ENCODE measurements at regions not wholly inside any gene's neighbourhood (a gene's known extent, or its start where the extent isn't known, plus 50 kb on each side); places are given as distances from the start of the nearest gene placed in this dataset.

DNA sequence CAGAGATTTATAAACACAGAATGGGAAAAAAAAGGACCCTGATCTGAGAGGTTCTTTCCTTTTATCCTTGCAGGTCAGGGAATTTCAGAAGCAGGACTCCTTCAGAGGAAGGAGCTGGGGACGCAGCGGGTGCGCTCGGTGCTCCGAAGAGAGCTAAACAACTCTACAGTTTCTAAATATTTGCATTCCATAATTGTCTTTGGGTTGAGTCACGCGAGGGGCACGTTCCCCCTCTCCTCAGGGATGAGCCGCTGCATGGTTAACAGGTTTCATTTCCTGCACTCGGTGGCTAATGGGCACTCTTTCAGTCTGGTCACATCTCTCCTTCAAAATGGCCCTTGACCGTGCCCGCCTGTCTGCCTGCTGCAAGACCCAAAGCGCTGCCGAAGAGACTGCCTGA lies 165.0 kb upstream of the HMHB1 start:
- TF ChIP-seq, protein P1, sequence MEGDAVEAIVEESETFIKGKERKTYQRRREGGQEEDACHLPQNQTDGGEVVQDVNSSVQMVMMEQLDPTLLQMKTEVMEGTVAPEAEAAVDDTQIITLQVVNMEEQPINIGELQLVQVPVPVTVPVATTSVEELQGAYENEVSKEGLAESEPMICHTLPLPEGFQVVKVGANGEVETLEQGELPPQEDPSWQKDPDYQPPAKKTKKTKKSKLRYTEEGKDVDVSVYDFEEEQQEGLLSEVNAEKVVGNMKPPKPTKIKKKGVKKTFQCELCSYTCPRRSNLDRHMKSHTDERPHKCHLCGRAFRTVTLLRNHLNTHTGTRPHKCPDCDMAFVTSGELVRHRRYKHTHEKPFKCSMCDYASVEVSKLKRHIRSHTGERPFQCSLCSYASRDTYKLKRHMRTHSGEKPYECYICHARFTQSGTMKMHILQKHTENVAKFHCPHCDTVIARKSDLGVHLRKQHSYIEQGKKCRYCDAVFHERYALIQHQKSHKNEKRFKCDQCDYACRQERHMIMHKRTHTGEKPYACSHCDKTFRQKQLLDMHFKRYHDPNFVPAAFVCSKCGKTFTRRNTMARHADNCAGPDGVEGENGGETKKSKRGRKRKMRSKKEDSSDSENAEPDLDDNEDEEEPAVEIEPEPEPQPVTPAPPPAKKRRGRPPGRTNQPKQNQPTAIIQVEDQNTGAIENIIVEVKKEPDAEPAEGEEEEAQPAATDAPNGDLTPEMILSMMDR (IDR thresholded peaks at IDR 0.05), result no peak
- TF ChIP-seq, protein P2, sequence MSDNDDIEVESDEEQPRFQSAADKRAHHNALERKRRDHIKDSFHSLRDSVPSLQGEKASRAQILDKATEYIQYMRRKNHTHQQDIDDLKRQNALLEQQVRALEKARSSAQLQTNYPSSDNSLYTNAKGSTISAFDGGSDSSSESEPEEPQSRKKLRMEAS (CRISPR knock-in tag; IDR thresholded peaks at IDR 0.05), result no peak
- TF ChIP-seq, protein P3, sequence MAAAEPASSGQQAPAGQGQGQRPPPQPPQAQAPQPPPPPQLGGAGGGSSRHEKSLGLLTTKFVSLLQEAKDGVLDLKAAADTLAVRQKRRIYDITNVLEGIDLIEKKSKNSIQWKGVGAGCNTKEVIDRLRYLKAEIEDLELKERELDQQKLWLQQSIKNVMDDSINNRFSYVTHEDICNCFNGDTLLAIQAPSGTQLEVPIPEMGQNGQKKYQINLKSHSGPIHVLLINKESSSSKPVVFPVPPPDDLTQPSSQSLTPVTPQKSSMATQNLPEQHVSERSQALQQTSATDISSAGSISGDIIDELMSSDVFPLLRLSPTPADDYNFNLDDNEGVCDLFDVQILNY (CRISPR knock-in tag; IDR thresholded peaks at IDR 0.05), result no peak
- TF ChIP-seq TCF7 (CRISPR knock-in tag; IDR thresholded peaks at IDR 0.05; ENCODE audit: low read depth) (no peak), NR3C1 (CRISPR knock-in tag; conservative IDR thresholded peaks at IDR 0.05; ENCODE audit: low read depth) (no peak), JUN (CRISPR knock-in tag; IDR thresholded peaks at IDR 0.05) (no peak), CREM (CRISPR knock-in tag; IDR thresholded peaks at IDR 0.05) (no peak)
- TF ChIP-seq, protein P4, sequence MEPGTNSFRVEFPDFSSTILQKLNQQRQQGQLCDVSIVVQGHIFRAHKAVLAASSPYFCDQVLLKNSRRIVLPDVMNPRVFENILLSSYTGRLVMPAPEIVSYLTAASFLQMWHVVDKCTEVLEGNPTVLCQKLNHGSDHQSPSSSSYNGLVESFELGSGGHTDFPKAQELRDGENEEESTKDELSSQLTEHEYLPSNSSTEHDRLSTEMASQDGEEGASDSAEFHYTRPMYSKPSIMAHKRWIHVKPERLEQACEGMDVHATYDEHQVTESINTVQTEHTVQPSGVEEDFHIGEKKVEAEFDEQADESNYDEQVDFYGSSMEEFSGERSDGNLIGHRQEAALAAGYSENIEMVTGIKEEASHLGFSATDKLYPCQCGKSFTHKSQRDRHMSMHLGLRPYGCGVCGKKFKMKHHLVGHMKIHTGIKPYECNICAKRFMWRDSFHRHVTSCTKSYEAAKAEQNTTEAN (CRISPR knock-in tag; IDR thresholded peaks at IDR 0.05), result no peak
- TF ChIP-seq, protein P5, sequence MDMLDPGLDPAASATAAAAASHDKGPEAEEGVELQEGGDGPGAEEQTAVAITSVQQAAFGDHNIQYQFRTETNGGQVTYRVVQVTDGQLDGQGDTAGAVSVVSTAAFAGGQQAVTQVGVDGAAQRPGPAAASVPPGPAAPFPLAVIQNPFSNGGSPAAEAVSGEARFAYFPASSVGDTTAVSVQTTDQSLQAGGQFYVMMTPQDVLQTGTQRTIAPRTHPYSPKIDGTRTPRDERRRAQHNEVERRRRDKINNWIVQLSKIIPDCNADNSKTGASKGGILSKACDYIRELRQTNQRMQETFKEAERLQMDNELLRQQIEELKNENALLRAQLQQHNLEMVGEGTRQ (CRISPR knock-in tag; IDR thresholded peaks at IDR 0.05), result no peak
- TF ChIP-seq, protein P6, sequence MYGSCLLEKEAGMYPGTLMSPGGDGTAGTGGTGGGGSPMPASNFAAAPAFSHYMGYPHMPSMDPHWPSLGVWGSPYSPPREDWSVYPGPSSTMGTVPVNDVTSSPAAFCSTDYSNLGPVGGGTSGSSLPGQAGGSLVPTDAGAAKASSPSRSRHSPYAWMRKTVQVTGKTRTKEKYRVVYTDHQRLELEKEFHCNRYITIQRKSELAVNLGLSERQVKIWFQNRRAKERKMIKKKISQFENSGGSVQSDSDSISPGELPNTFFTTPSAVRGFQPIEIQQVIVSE (CRISPR knock-in tag; IDR thresholded peaks at IDR 0.05; ENCODE audit: borderline replicate concordance), result no peak
- TF ChIP-seq, protein P7, sequence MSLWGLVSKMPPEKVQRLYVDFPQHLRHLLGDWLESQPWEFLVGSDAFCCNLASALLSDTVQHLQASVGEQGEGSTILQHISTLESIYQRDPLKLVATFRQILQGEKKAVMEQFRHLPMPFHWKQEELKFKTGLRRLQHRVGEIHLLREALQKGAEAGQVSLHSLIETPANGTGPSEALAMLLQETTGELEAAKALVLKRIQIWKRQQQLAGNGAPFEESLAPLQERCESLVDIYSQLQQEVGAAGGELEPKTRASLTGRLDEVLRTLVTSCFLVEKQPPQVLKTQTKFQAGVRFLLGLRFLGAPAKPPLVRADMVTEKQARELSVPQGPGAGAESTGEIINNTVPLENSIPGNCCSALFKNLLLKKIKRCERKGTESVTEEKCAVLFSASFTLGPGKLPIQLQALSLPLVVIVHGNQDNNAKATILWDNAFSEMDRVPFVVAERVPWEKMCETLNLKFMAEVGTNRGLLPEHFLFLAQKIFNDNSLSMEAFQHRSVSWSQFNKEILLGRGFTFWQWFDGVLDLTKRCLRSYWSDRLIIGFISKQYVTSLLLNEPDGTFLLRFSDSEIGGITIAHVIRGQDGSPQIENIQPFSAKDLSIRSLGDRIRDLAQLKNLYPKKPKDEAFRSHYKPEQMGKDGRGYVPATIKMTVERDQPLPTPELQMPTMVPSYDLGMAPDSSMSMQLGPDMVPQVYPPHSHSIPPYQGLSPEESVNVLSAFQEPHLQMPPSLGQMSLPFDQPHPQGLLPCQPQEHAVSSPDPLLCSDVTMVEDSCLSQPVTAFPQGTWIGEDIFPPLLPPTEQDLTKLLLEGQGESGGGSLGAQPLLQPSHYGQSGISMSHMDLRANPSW (CRISPR knock-in tag; conservative IDR thresholded peaks at IDR 0.05; ENCODE audit: low read depth), result no peak
- TF ChIP-seq, protein P8, sequence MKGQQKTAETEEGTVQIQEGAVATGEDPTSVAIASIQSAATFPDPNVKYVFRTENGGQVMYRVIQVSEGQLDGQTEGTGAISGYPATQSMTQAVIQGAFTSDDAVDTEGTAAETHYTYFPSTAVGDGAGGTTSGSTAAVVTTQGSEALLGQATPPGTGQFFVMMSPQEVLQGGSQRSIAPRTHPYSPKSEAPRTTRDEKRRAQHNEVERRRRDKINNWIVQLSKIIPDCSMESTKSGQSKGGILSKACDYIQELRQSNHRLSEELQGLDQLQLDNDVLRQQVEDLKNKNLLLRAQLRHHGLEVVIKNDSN (CRISPR knock-in tag; IDR thresholded peaks at IDR 0.05), result no peak
